ENCODE measurements at regions not wholly inside any gene's neighbourhood (a gene's known extent, or its start where the extent isn't known, plus 50 kb on each side); places are given as distances from the start of the nearest gene placed in this dataset.

GRCh38 chr5:15447209-15447608, 52.8 kb upstream of the FBXL7 start:
- DNase-seq (ENCODE audit: low read depth) = no peak

GRCh38 chr5:15446552-15446951, 53.4 kb upstream of the FBXL7 start:
- DNase-seq (ENCODE audit: low read depth) = no peak

GRCh38 chr5:15442193-15442570, 57.8 kb upstream of the FBXL7 start:
- no peak for DNase-seq (ENCODE audit: low read depth)

GRCh38 chr5:15441433-15442192, 58.4 kb upstream of the FBXL7 start:
- no peak for DNase-seq (ENCODE audit: low read depth)

GRCh38 chr5:15440434-15440833, 59.5 kb upstream of the FBXL7 start:
- DNase-seq (ENCODE audit: low read depth) = no peak

- no peak for DNase-seq (ENCODE audit: low read depth)
These were observed 60.2 kb upstream of the FBXL7 start for GRCh38 chr5:15439801-15440200.

- no peak for DNase-seq (ENCODE audit: low read depth)
These were observed 66.3 kb upstream of the FBXL7 start for GRCh38 chr5:15433709-15434108.

GRCh38 chr5:15431923-15432322, 68.1 kb upstream of the FBXL7 start:
- DNase-seq (ENCODE audit: low read depth) = no peak

- DNase-seq (ENCODE audit: low read depth) = no peak
These were observed 74.2 kb upstream of the FBXL7 start for GRCh38 chr5:15425766-15426165.

- no peak for DNase-seq (ENCODE audit: low read depth)
These were observed 75.2 kb upstream of the FBXL7 start for GRCh38 chr5:15424769-15425168.

GRCh38 chr5:15421921-15422412, 78.0 kb upstream of the FBXL7 start:
- no peak for DNase-seq (ENCODE audit: low read depth)

GRCh38 chr5:15421381-15421780, 78.6 kb upstream of the FBXL7 start:
- no peak for DNase-seq (ENCODE audit: low read depth)

- no peak for DNase-seq (ENCODE audit: low read depth)
These were observed 79.8 kb upstream of the FBXL7 start for GRCh38 chr5:15420201-15420600.

- DNase-seq (ENCODE audit: low read depth) = no peak
These were observed 82.8 kb upstream of the FBXL7 start for GRCh38 chr5:15417156-15417555.

GRCh38 chr5:15406478-15406877, 93.5 kb upstream of the FBXL7 start:
- DNase-seq (ENCODE audit: low read depth) = no peak

- DNase-seq (ENCODE audit: low read depth) = no peak
These were observed 106.8 kb upstream of the FBXL7 start for GRCh38 chr5:15393146-15393545.

GRCh38 chr5:15391704-15392397, 108.1 kb upstream of the FBXL7 start:
- DNase-seq (ENCODE audit: low read depth) = no peak

GRCh38 chr5:15388866-15389265, 111.1 kb upstream of the FBXL7 start:
- DNase-seq (ENCODE audit: low read depth) = no peak

GRCh38 chr5:15387931-15388524, 112.0 kb upstream of the FBXL7 start:
- DNase-seq (ENCODE audit: low read depth) = no peak

GRCh38 chr5:15386122-15386521, 113.9 kb upstream of the FBXL7 start:
- DNase-seq (ENCODE audit: low read depth) = no peak

GRCh38 chr5:15385553-15385952, 114.4 kb upstream of the FBXL7 start:
- DNase-seq (ENCODE audit: low read depth) = no peak

- no peak for DNase-seq (ENCODE audit: low read depth)
These were observed 114.9 kb upstream of the FBXL7 start for GRCh38 chr5:15385037-15385436.

GRCh38 chr5:15384581-15384980, 115.4 kb upstream of the FBXL7 start:
- DNase-seq (ENCODE audit: low read depth) = no peak
